GM18502 (cell line): ENCODE measurements at regions not wholly inside any gene's neighbourhood (a gene's known extent, or its start where the extent isn't known, plus 50 kb on each side); places are given as distances from the start of the nearest gene placed in this dataset.

Experiments used
- ATAC-seq: cut with Tn5 transposase; IDR thresholded peaks from one replicate; pipeline ENCODE4 v1.9.1; 2021; ENCODE audit warnings: mild to moderate bottlenecking; ENCODE audit not compliant: unreplicated experiment, poor library complexity

DNA sequence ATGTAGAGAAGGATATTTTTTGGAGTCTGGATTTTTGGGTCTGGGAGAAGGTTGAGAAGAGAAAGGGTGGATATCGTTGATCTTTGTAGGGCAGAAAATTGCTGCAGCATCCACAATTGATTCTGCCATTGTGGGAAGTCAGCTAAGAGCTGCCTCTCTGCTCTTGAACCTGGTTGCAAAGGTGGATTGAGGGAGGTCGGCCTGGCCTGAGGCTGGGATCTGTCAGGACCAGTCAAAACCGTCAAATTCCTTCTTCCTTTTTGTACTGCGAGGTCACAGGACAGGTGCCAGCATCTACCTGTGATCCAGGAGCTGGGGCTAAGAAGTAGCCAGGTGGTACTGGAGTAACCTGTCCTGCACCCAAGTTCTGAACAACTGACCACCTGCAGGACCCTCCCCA, 93.7 kb downstream of the SHOX start:
- no peak for ATAC-seq

DNA sequence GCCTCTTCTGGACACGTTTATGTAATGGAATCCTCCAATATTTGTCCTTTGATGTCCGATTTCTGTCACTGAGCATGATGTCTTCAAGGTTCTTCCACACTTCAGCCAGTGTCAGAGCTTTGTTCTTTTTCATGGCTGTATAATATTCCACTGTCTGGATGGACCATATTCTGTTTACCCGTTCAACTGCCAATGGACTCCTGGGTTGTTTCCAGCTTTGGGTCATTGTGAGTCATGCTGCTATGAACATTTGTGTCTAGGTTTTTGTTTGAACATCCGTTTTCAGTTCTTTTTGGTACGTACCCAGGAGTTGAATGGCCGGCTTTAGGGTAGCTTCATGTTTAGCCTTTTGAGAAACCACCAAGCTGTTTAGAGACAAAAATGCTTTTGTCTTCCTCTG, 93.2 kb downstream of the SHOX start:
- ATAC-seq = no peak

DNA sequence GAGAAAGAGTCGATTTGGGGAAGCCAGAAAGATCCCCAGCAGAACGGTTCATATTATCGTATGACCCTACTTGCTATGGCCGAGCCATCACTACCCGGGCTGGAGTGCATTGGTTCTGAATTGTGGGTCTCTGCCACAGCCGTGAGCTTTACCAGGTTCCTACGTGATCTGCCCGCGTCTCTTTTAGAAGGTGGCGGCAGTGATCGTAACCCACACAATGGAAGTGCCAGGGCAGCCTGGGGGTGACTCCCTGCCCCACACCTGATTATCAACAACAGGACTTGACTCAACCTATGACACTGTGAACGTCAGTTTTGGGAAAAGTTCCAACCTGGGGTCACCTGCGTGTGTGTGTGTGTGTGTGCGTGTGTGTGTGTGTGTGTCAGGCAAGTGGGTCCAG, 90.8 kb downstream of the SHOX start:
- no peak for ATAC-seq

DNA sequence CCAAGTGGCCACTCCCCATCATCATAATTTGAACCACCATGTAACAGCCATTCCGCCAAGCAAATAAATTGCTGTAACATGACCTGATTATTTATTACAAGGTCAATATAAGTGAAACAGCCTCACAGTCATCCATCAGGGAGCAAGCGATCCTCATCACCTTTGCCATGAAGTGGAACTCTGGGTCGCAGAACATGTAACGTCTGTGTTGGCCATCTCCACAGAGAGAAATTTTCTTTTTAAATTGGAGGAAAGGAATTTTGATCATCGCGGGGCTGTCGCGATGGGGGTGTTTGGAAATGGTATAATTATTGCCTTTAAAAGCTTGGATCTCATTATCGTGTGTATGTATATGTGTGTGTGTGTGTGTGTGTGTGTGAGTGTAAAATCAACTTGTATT, 90.2 kb downstream of the SHOX start:
- ATAC-seq = no peak

DNA sequence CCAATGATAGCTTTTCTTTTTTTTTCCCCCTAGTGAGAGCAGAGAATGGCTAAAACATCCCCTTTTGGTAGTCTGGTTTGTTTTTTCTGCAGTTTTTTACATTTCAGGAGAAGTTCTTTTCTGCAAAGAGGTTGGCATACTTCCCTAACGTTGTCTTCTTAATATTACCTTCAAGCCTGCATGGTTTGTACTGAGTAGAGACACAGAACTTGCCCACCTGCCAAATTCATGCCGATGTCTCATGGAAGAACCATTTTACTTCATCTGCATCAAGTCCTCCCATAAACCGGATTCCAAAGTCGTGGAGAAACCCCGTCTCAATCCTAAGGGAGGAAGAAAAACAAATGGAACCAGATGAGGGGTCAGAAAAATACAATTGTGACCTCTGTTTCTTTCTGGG, 89.7 kb downstream of the SHOX start:
- ATAC-seq = no peak

DNA sequence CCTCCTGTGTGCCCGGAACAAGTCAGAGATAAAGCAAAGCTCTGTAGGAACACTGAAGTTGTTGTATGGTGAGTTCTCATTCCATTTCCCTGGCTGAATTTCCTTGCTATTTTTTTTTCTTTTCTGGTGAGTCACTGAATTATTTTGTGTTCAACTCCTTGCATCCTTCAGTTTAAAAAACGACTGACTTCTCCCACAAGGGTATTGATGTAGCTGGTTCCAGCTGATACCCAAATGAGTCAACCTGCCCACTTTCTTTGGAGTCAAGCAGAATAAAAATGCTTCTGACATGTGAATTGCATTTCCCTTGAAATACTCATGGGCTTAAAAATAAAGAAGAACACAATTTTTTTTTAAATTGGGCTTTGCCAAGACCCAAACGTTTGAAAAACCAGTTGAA, 85.5 kb downstream of the SHOX start:
- no peak for ATAC-seq

DNA sequence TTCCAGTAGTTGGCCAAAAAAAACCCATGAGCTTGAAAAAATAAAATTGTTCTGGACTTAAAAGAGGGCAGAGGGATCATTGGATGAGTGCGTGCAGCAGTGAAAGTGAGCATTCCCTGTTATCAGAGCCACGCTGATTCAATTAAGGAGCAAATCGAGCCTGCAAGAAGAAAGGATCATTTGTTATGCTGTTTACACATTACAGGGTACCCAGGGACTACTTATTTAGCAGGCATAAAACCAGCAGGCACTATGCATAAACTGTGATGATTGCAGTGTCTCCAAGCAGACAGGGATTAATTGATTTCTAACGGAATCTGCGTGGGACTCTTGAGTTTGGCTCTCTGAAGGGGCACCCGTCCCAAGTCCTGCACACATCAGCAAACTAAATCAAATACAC, 83.5 kb downstream of the SHOX start:
- no peak for ATAC-seq
